HEK293 (cell line): ENCODE measurements at regions not wholly inside any gene's neighbourhood (a gene's known extent, or its start where the extent isn't known, plus 50 kb on each side); places are given as distances from the start of the nearest gene placed in this dataset.

Experiments used
- FEZF1 ChIP-seq: fragments of 450-650 bp; formaldehyde crosslinking; IDR thresholded peaks from 2 replicates; pipeline ENCODE4 v1.5.1; 2016; ENCODE audit warnings: missing biosample characterization, missing genetic modification characterization
- GLI4 ChIP-seq: fragments of 450-650 bp; formaldehyde crosslinking; IDR thresholded peaks from 2 replicates; pipeline ENCODE4 v1.5.1; 2016; ENCODE audit warnings: missing biosample characterization, missing genetic modification characterization
- ZFP41 ChIP-seq: fragments of 450-650 bp; formaldehyde crosslinking; IDR thresholded peaks from 2 replicates; pipeline ENCODE4 v1.5.1; 2016; ENCODE audit warnings: missing biosample characterization, missing genetic modification characterization, borderline replicate concordance
- ZNF776 ChIP-seq: fragments of 450-650 bp; formaldehyde crosslinking; IDR thresholded peaks from 2 replicates; pipeline ENCODE4 v1.5.0; 2017; ENCODE audit warnings: missing biosample characterization, missing genetic modification characterization, borderline replicate concordance

- no peak for TF ChIP-seq GLI4
- TF ChIP-seq ZFP41 = no peak
- no peak for TF ChIP-seq ZNF776 (tag by site-specific recombination)
- TF ChIP-seq FEZF1 (tag by site-specific recombination) = no peak
These were observed 150.8 kb downstream of the SYF2 start for GRCh38 chr1:25081496-25081895.
